GM10266 (cell line): ENCODE measurements at regions not wholly inside any gene's neighbourhood (a gene's known extent, or its start where the extent isn't known, plus 50 kb on each side); places are given as distances from the start of the nearest gene placed in this dataset.

Experiments used
- DNase-seq: peaks from one replicate; pipeline ENCODE4 v3.0.0; 2012; ENCODE audit errors: extremely low spot score
- CTCF ChIP-seq: IDR thresholded peaks from 2 replicates; pipeline ENCODE4 v1.5.1; 2012; ENCODE audit warnings: mild to moderate bottlenecking, low read depth; ENCODE audit not compliant: control insufficient read depth, insufficient read depth; ENCODE audit errors: missing control alignments

DNA sequence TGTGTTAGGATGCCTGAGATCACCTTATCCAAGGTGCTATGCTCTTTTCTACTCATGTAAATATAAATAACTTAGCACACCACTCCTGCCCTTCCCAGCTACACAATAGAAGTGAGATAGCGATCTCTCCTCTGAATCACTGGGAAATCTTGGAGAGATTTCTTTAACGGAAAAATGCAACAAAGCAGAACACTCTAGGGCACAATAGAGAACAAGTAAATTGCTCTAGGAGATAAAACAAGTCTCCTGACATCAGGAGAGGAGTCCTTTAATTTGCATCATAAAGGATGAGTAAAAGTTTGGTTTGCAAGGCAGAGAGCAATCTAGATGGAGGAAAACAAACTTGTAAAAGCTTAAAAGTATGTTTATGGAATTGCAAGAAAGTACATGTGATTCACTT lies 224.1 kb downstream of the PAX3 start:
- no peak for DNase-seq
- TF ChIP-seq CTCF: no peak

- DNase-seq: no peak
- TF ChIP-seq CTCF: no peak
Observed at GRCh38 chr2:222071911-222072310, 226.9 kb downstream of the PAX3 start.

DNA sequence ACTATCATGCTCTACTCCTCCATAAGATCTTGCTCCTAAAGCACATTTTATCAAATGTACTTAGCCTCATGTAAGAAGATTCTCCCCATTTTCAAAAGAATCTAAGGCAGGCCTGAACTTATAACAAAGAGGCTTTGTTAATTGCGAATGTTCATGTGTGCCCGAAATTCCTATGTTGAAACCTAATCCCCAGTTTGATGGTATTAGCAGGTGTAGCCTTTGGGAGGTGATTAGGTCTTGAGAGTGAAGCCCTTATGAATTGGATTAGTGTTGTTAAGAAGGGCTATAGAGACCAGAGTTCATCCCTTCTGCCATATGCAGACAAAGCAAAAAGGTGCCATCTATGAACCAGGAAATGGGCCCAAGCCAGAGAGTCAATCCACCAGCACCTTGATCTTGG lies 234.5 kb downstream of the PAX3 start:
- no peak for TF ChIP-seq CTCF
- no peak for DNase-seq

- TF ChIP-seq CTCF: no peak
- no peak for DNase-seq
Observed at GRCh38 chr2:222058819-222059445, 239.9 kb downstream of the PAX3 start.

DNA sequence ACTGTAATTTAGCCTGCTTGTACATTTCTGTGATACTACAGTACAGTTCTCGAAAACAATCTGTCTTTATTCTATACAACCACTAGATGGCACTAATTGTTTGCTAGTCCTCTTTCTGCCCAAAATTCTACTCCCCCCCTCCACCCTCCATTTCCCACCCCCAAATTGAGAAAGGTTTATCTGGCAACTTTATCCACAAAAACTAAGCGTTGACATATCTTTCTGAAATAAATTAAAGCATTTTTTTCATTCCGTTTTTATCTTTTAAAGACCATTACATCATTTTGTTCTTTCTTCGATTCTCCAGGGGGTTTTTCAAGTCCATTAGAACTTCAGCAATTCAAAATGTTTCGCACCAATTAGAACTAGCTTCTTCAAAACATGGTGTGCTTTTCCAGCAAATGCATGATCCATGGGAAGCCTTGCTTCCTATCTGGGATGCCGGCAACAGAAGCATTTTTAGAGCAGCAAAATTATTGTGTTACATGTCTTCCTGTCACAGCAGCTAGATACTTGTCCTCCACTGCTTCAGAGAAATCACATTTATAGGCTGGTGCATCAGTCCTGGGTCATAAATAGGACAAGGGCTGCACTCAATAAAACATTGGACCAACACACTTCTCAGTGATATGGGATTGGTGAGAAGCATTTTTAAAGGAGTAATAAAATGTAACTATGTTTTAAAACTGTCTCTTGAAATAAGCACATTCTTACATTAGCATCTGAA lies 241.3 kb downstream of the PAX3 start:
- peak; percentile 45 for TF ChIP-seq CTCF
- DNase-seq: peak; percentile 35

DNA sequence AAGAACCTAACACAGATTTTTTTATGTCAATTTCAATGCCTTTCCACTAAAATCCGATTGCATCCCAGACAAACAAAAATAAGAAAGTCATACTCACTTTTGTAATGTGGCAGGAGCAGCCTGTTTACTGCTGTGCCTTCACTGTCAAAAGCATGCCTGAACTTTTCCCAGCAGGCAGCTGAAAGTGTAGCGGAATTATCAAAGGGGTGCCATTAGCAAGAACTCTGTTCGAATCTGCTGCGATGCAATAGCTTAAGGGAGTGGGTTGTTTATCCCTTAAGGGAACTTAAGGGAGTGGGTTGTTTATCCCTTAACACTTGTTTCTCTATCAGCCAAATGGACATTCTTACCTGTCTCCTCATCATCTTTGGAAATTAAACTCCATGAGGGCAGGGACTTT lies 243.5 kb downstream of the PAX3 start:
- DNase-seq: no peak
- TF ChIP-seq CTCF: no peak

- DNase-seq: no peak
- TF ChIP-seq CTCF: no peak
Observed at GRCh38 chr2:222054813-222055212, 244.0 kb downstream of the PAX3 start.
